Lower lobe of right lung (tissue), 2 donors: ENCODE measurements at regions not wholly inside any gene's neighbourhood (a gene's known extent, or its start where the extent isn't known, plus 50 kb on each side); places are given as distances from the start of the nearest gene placed in this dataset.

ENCODE experiments used
- ATAC-seq, 2 donors: fragments of 200-7000 bp; cut with Tn5 transposase; one replicate each; pipeline ENCODE4 v1.9.1; 2020 to 2022; ENCODE audit warnings: mild to moderate bottlenecking in 2 of 2, moderate library complexity in 2 of 2
- DNase-seq: peaks from one replicate; pipeline ENCODE4 v3.0.0-alpha.2; 2020
- H3K27ac ChIP-seq: fragments of 200-600 bp; one replicate; pipeline ENCODE4 v1.8.0; 2022
- H3K27me3 ChIP-seq: fragments of 200-600 bp; one replicate; pipeline ENCODE4 v1.8.0; 2022; ENCODE audit warnings: low read depth
- H3K36me3 ChIP-seq: fragments of 200-600 bp; one replicate; pipeline ENCODE4 v1.8.0; 2022; ENCODE audit warnings: mild to moderate bottlenecking
- H3K4me1 ChIP-seq: fragments of 200-600 bp; one replicate; pipeline ENCODE4 v1.8.0; 2022
- H3K4me3 ChIP-seq: fragments of 200-600 bp; one replicate; pipeline ENCODE4 v1.8.0; 2022; ENCODE audit warnings: mild to moderate bottlenecking
- H3K9me3 ChIP-seq: fragments of 200-600 bp; one replicate; pipeline ENCODE4 v1.8.0; 2022
- intact Hi-C: fragments of 100-400 bp; cut with DNase I; formaldehyde crosslinking; loops from one replicate; pipeline ENCODE4 v1.11.0; 2022
- TF ChIP-seq, protein P1 (sequence below): fragments of 200-600 bp; IDR thresholded peaks from one replicate; pipeline ENCODE4 v1.8.0; 2022; ENCODE audit warnings: antibody characterized with exemption, mild to moderate bottlenecking
- donor health status: DM: no; HTN: yes; CAD: no; lungs with severe emphysema.

DNA sequence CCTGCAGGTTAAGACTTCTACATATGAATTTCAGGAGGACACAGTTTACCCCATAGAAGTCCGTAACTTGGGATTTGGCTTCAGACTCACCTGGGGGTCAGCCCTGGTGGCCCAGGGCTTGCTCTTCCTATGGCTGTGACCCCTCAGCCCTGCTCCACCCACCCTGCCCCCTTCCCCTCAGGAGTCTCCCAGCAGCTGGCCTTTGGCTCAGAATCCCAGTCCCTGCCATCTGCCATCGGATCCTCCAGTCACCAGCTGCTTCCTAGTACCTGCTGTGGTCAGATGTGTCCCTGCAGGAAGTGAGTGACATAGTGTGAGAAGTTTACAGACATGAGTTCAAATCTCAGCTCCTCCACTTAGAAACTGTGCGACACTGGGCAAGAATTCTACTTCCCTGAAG lies 332.6 kb downstream of the NPHP4 start:
- TF ChIP-seq, protein P1, sequence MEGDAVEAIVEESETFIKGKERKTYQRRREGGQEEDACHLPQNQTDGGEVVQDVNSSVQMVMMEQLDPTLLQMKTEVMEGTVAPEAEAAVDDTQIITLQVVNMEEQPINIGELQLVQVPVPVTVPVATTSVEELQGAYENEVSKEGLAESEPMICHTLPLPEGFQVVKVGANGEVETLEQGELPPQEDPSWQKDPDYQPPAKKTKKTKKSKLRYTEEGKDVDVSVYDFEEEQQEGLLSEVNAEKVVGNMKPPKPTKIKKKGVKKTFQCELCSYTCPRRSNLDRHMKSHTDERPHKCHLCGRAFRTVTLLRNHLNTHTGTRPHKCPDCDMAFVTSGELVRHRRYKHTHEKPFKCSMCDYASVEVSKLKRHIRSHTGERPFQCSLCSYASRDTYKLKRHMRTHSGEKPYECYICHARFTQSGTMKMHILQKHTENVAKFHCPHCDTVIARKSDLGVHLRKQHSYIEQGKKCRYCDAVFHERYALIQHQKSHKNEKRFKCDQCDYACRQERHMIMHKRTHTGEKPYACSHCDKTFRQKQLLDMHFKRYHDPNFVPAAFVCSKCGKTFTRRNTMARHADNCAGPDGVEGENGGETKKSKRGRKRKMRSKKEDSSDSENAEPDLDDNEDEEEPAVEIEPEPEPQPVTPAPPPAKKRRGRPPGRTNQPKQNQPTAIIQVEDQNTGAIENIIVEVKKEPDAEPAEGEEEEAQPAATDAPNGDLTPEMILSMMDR, result no peak
- Histone ChIP-seq H3K27ac (no peak overlapping the region), H3K9me3 (no peaks in the 10 kb centered on the region), H3K4me1 (no peaks in the 10 kb centered on the region), H3K4me3 (no peak overlapping the region), H3K27me3 (peaks cover 6% of the 10 kb centered on the region), H3K36me3 (no peaks in the 10 kb centered on the region)
- intact Hi-C loops, result no loop called here
- ATAC-seq (no peak), DNase-seq (no peak)

- TF ChIP-seq, protein P1, result no peak
- H3K4me1 ChIP-seq, result no peaks in the 10 kb centered on the region
- DNase-seq (no peak), ATAC-seq (peak in 1 of 2 donors; percentile 18)
- H3K27ac ChIP-seq, result no peak overlapping the region
- no peaks in the 10 kb centered on the region for H3K9me3 ChIP-seq
- no peaks in the 10 kb centered on the region for H3K36me3 ChIP-seq
- intact Hi-C loops, result no loop called here
- H3K4me3 ChIP-seq, result no peak overlapping the region
- peaks cover 6% of the 10 kb centered on the region for H3K27me3 ChIP-seq
Observed at GRCh38 chr1:5658340-5659316, 333.6 kb downstream of the NPHP4 start.

DNA sequence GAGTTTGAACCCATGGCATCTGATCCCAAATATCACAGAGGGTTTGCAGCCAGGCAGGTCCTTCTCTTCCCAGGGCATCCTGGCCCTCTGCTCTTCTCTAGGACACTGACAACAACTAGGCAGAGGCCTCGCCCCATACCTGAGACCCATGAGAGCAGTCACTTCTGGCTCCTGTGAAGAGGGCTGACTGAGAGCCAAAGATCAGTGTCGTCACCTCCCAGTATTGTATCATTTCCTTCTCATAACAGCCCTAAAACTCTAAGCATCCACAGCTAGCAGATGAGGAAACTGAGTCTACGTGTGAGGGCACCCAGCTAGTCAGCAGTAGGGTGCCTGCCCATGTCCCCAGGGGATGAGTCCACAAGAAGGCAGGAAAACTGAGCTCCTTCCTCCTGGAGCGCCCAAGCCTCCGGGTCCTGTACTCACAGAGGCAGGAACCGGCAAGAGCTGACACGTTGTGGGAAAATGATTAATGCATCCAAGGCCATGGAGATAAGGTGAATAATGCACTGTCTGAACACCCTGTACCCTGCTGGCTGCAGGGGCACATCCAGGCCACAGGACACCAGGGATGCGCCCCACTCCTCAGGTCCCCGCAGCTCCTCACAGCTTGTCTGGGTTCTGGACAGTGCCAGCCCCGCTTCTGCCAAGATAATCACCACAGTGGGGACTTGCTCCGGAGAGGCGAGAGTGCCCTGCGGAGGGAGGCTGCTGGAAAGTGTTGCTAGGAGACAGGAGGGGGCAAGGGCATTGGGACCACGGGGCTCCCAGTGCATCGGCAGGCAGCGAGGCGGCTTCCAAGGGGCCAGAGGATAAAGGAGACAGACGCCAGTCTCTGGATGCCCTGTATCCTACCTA lies 340.0 kb downstream of the NPHP4 start:
- no peak for DNase-seq

GRCh38 chr1:5651473-5651872 lies 340.8 kb downstream of the NPHP4 start:
- intact Hi-C loops, result no loop called here
- H3K9me3 ChIP-seq, result no peaks in the 10 kb centered on the region
- H3K4me3 ChIP-seq, result no peak overlapping the region
- ATAC-seq, result no peak
- no peaks in the 10 kb centered on the region for H3K36me3 ChIP-seq
- DNase-seq, result no peak
- H3K27me3 ChIP-seq, result peaks cover 17% of the 10 kb centered on the region
- no peaks in the 10 kb centered on the region for H3K4me1 ChIP-seq
- H3K27ac ChIP-seq, result no peak overlapping the region
- TF ChIP-seq, protein P1, result no peak

More for the DNA sequence above, 340.0 kb downstream of the NPHP4 start:
- H3K4me1 ChIP-seq, result no peaks in the 10 kb centered on the region
- TF ChIP-seq, protein P1, result no peak
- peaks cover 17% of the 10 kb centered on the region for H3K27me3 ChIP-seq
- no peak overlapping the region for H3K27ac ChIP-seq
- ATAC-seq, result no peak
- no peak overlapping the region for H3K4me3 ChIP-seq
- H3K9me3 ChIP-seq, result no peaks in the 10 kb centered on the region
- no peaks in the 10 kb centered on the region for H3K36me3 ChIP-seq
- intact Hi-C loops, result no loop called here

DNA sequence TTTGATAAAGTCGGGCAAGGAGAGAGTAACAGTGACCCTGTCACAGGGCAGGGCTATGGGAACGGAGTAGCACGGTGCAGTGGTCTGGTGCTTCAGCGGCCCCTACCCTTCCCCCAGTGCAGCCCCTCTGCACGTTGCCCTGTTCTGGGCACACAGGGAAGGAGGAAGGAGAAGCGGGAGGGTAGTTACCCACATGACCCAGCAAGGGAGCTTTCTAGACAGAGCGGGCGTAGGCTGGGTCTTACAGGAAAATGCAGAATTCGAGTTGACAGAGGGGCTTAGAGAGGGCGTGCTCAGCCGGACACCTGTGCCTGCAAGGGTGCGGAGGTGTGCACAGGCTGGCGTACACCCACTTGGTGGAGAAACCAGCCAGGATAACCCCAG lies 341.2 kb downstream of the NPHP4 start:
- H3K4me3 ChIP-seq, result no peak overlapping the region
- ATAC-seq (no peak), DNase-seq (no peak)
- TF ChIP-seq, protein P1, result no peak
- H3K4me1 ChIP-seq, result no peaks in the 10 kb centered on the region
- H3K9me3 ChIP-seq, result no peaks in the 10 kb centered on the region
- intact Hi-C loops, result no loop called here
- no peak overlapping the region for H3K27ac ChIP-seq
- peaks cover 17% of the 10 kb centered on the region for H3K27me3 ChIP-seq
- no peaks in the 10 kb centered on the region for H3K36me3 ChIP-seq
